ENCODE measurements at regions not wholly inside any gene's neighbourhood (a gene's known extent, or its start where the extent isn't known, plus 50 kb on each side); places are given as distances from the start of the nearest gene placed in this dataset.

DNA sequence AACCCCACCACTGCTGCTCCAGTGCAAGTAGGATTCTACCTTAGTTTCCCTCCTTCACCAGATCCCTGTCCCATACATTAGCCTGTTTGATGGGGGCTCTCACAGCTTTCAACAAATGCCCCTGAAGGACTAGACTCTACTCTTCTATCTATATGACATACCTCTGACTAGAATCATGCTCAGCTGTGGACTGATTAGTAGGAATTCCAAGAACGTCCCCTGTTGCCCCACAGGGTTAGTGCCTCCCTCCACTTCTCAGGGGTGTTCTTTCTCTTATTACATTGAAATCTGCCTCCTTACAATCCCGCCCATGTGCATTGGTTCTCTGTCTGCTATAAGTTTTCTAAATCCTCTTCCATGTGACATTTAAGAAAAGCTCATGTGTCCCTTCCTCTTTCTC lies 375.9 kb upstream of the DUSP10 start:
- Histone ChIP-seq H3K36me3 (no peaks in the 10 kb centered on the region), H3K9me3 (ENCODE audit: severe bottlenecking) (no peaks in the 10 kb centered on the region), H3K27ac (no peak overlapping the region), H3K4me3 (ENCODE audit: low read depth, low read length) (no peak overlapping the region), H3K27me3 (ENCODE audit: insufficient read depth, low read depth, severe bottlenecking) (no peaks in the 10 kb centered on the region)
- no peak for TF ChIP-seq CTCF (IDR thresholded peaks at IDR 0.05; ENCODE audit: low read depth, low read length)
- DNase-seq = no peak

- no peak for TF ChIP-seq CTCF (IDR thresholded peaks at IDR 0.05; ENCODE audit: low read depth, low read length)
- DNase-seq = no peak
Observed at GRCh38 chr1:222114536-222115156, 372.8 kb upstream of the DUSP10 start.

DNA sequence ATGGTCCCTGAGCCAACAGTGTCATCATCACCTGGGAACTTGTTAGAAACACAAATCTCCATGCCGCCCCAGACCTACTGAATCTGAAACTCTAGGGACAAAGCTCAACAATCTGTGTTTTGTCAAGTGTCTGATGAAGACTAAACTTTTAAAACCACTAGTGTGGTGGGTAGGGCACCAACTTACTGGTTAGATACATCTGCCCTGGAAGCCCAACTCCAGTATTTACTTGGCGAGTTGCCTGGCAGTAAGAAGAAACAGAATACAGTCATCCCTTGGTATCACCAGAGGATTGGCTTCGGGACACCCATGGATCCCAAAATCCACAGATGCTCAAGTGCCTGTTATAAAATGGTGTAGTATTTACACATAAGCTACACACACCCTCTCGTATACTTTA lies 367.9 kb upstream of the DUSP10 start:
- Histone ChIP-seq H3K4me3 (ENCODE audit: low read depth, low read length) (no peak overlapping the region), H3K9me3 (ENCODE audit: severe bottlenecking) (no peaks in the 10 kb centered on the region), H3K27me3 (ENCODE audit: insufficient read depth, low read depth, severe bottlenecking) (no peaks in the 10 kb centered on the region), H3K36me3 (no peaks in the 10 kb centered on the region), H3K27ac (no peak overlapping the region)
- TF ChIP-seq CTCF (IDR thresholded peaks at IDR 0.05; ENCODE audit: low read depth, low read length) = no peak
- no peak for DNase-seq

More at GRCh38 chr1:222114536-222115156, 372.8 kb upstream of the DUSP10 start:
- Histone ChIP-seq H3K36me3 (no peaks in the 10 kb centered on the region), H3K9me3 (ENCODE audit: severe bottlenecking) (no peaks in the 10 kb centered on the region), H3K4me3 (ENCODE audit: low read depth, low read length) (no peak overlapping the region), H3K27me3 (ENCODE audit: insufficient read depth, low read depth, severe bottlenecking) (no peaks in the 10 kb centered on the region), H3K27ac (no peak overlapping the region)

GRCh38 chr1:222107975-222108374 lies 366.1 kb upstream of the DUSP10 start:
- Histone ChIP-seq H3K27ac (no peak overlapping the region), H3K9me3 (ENCODE audit: severe bottlenecking) (no peaks in the 10 kb centered on the region), H3K4me3 (ENCODE audit: low read depth, low read length) (no peak overlapping the region), H3K36me3 (no peaks in the 10 kb centered on the region), H3K27me3 (ENCODE audit: insufficient read depth, low read depth, severe bottlenecking) (no peaks in the 10 kb centered on the region)
- no peak for TF ChIP-seq CTCF (IDR thresholded peaks at IDR 0.05; ENCODE audit: low read depth, low read length)
- no peak for DNase-seq

DNA sequence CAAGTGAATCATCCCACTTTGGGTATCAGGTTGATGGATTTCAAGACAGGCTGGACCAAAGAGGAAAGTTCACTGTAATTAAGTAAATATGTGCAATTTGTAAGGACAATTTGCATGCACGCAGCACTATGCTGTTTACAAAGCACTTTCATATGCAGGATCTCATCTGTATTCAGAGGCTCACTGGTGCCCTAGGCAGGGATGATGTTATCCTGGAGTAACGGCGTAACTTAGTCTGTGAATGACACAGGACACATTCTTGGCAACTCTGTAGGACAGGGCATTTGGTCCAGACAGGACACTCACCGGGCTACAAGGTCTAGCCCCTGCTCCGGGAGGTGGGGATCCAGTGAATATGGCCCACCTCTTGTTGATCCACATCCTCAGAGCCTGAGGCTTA lies 365.4 kb upstream of the DUSP10 start:
- DNase-seq = no peak
- no peak overlapping the region for H3K27ac ChIP-seq
- H3K4me3 ChIP-seq (ENCODE audit: low read depth, low read length) = no peak overlapping the region
- H3K27me3 ChIP-seq (ENCODE audit: insufficient read depth, low read depth, severe bottlenecking) = no peaks in the 10 kb centered on the region
- no peaks in the 10 kb centered on the region for H3K36me3 ChIP-seq
- H3K9me3 ChIP-seq (ENCODE audit: severe bottlenecking) = no peaks in the 10 kb centered on the region
- no peak for TF ChIP-seq CTCF (IDR thresholded peaks at IDR 0.05; ENCODE audit: low read depth, low read length)

GRCh38 chr1:222106377-222106776 lies 364.5 kb upstream of the DUSP10 start:
- no peak for DNase-seq
- H3K36me3 ChIP-seq = no peaks in the 10 kb centered on the region

More at GRCh38 chr1:222106377-222106776, 364.5 kb upstream of the DUSP10 start:
- Histone ChIP-seq H3K27me3 (ENCODE audit: insufficient read depth, low read depth, severe bottlenecking) (no peaks in the 10 kb centered on the region), H3K9me3 (ENCODE audit: severe bottlenecking) (no peaks in the 10 kb centered on the region), H3K4me3 (ENCODE audit: low read depth, low read length) (no peak overlapping the region), H3K27ac (no peak overlapping the region)
- TF ChIP-seq CTCF (IDR thresholded peaks at IDR 0.05; ENCODE audit: low read depth, low read length) = no peak
